ENCODE measurements at regions not wholly inside any gene's neighbourhood (a gene's known extent, or its start where the extent isn't known, plus 50 kb on each side); places are given as distances from the start of the nearest gene placed in this dataset.

- DNase-seq, result no peak
- no peak for ATAC-seq
Observed at GRCh38 chr2:7974936-7975335, 706.9 kb upstream of the ID2 start.

- DNase-seq (no peak), ATAC-seq (no peak)
Observed at GRCh38 chr2:7976206-7976605, 705.6 kb upstream of the ID2 start.

GRCh38 chr2:7977981-7978380 is 703.9 kb upstream of the ID2 start:
- ATAC-seq (no peak), DNase-seq (no peak)

GRCh38 chr2:7982054-7982453 is 699.8 kb upstream of the ID2 start:
- DNase-seq (no peak), ATAC-seq (no peak)

- no peak for DNase-seq
- no peak for ATAC-seq
Observed at GRCh38 chr2:7983451-7983850, 698.4 kb upstream of the ID2 start.

GRCh38 chr2:7983912-7984311 is 697.9 kb upstream of the ID2 start:
- no peak for ATAC-seq
- DNase-seq, result no peak

- ATAC-seq, result peak; percentile 70
- DNase-seq, result no peak
Observed at GRCh38 chr2:7984693-7985353, 697.0 kb upstream of the ID2 start.

GRCh38 chr2:7986431-7986830 is 695.4 kb upstream of the ID2 start:
- DNase-seq (no peak), ATAC-seq (no peak)

GRCh38 chr2:7987992-7988391 is 693.9 kb upstream of the ID2 start:
- DNase-seq, result no peak
- ATAC-seq, result no peak

GRCh38 chr2:7988440-7988839 is 693.4 kb upstream of the ID2 start:
- DNase-seq (no peak), ATAC-seq (no peak)

GRCh38 chr2:7989823-7990222 is 692.0 kb upstream of the ID2 start:
- no peak for ATAC-seq
- DNase-seq, result no peak

- no peak for ATAC-seq
Observed at GRCh38 chr2:7992612-7993602, 688.9 kb upstream of the ID2 start.

GRCh38 chr2:7994397-7994951 is 687.4 kb upstream of the ID2 start:
- DNase-seq (no peak), ATAC-seq (no peak)

More at GRCh38 chr2:7992612-7993602, 688.9 kb upstream of the ID2 start:
- DNase-seq, result no peak

GRCh38 chr2:7997279-7997678 is 684.6 kb upstream of the ID2 start:
- ATAC-seq, result no peak
- no peak for DNase-seq

- ATAC-seq, result no peak
- DNase-seq, result no peak
Observed at GRCh38 chr2:7999683-8000476, 682.0 kb upstream of the ID2 start.

GRCh38 chr2:8000870-8001269 is 681.0 kb upstream of the ID2 start:
- ATAC-seq (no peak), DNase-seq (no peak)

- ATAC-seq, result no peak
- DNase-seq, result no peak
Observed at GRCh38 chr2:8002765-8003393, 679.0 kb upstream of the ID2 start.

- ATAC-seq (no peak), DNase-seq (no peak)
Observed at GRCh38 chr2:8003462-8004075, 678.3 kb upstream of the ID2 start.

- ATAC-seq (no peak), DNase-seq (no peak)
Observed at GRCh38 chr2:8004250-8004681, 677.6 kb upstream of the ID2 start.

GRCh38 chr2:8006181-8006580 is 675.7 kb upstream of the ID2 start:
- ATAC-seq (no peak), DNase-seq (no peak)

GRCh38 chr2:8006626-8007025 is 675.2 kb upstream of the ID2 start:
- no peak for ATAC-seq

More at GRCh38 chr2:8006626-8007025, 675.2 kb upstream of the ID2 start:
- no peak for DNase-seq
